GM12872 (cell line): ENCODE measurements at regions not wholly inside any gene's neighbourhood (a gene's known extent, or its start where the extent isn't known, plus 50 kb on each side); places are given as distances from the start of the nearest gene placed in this dataset.

Experiments
- CTCF ChIP-seq: IDR thresholded peaks from 3 replicates; pipeline ENCODE4 v1.5.1; 2011; ENCODE audit warnings: low read depth, mild to moderate bottlenecking, low read length, moderate library complexity; ENCODE audit not compliant: insufficient read depth

GRCh38 chr1:98073823-98074222 is 153.0 kb upstream of the DPYD start:
- TF ChIP-seq CTCF: no peak

GRCh38 chr1:98073106-98073505 is 152.3 kb upstream of the DPYD start:
- no peak for TF ChIP-seq CTCF

GRCh38 chr1:98072047-98072446 is 151.2 kb upstream of the DPYD start:
- no peak for TF ChIP-seq CTCF

- no peak for TF ChIP-seq CTCF
Observed at GRCh38 chr1:98068016-98068415, 147.2 kb upstream of the DPYD start.

DNA sequence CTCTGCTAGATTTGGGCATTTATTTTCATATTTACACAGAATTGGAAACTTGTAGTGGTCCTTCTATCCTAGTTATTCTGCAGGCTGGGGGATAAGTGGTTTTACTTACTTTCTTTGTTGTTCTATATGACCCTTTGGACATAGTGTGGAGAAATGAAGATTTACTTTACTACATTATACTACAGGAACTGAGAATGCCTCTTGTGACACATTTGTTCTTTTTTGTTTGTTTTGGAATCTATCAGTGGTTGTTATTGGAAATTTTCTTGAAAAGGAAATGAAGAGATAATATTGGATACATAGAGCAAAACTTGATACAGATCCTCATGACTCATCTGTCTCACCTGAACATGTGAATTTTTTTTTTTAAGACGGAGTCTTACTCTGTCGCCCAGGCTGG is 146.1 kb upstream of the DPYD start:
- no peak for TF ChIP-seq CTCF

DNA sequence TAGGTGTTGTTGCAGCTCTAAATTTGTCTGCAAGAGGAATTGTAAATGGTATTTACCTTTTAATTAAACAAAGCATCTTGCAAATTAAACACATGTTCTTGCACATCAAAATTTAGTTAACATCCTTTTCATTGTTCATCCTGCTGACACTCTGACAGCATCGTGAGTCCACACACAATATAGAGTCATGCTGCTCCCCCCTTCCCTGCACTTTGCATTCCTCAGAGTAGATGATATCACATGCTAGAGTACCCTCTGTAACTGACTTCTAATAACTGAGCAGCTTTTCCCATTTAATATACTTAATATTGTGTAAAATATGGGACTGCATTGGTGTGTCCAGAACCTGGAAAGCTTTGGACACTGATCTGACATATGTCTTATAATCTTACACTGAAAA is 138.8 kb upstream of the DPYD start:
- TF ChIP-seq CTCF: no peak

DNA sequence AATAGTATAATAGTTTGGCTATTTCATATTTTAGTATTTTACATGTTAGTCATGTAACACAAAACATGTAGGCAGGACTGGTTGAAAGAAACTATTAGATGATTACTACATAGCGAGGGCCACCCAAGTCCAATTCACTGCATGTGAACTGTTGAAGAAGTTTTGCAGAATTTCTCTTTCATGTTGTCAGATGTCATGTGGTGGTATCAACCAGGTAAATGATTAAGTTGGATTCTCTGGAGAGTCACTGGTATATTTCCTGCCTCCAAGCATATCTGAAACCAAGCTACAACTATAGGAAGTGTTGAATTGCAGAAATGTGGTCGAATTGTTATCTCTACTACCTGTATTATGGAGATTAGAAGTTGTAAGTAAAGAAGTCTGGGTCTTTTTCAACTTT is 137.8 kb upstream of the DPYD start:
- no peak for TF ChIP-seq CTCF
